ENCODE measurements at regions not wholly inside any gene's neighbourhood (a gene's known extent, or its start where the extent isn't known, plus 50 kb on each side); places are given as distances from the start of the nearest gene placed in this dataset.

DNA sequence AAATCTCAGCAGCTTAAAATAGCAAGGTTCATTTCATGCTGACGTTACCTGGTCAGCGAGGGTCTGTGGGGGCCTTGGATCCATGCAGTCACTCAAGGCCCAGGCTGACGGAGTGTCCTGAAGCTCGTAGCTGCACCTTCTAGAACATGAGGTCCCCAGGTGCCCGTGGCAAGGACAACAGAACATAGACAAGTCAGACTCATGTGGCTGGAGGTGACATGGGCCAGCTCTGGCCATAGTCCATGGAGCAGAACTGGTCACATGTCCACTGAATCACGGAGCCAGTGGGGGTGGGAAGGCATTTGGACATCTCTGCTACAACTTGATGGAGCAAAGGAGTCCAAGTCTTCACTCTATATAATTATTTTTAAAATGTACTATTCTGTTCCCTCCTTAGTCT is 233.2 kb downstream of the ACKR3 start (continued):
- TF ChIP-seq, protein P1, sequence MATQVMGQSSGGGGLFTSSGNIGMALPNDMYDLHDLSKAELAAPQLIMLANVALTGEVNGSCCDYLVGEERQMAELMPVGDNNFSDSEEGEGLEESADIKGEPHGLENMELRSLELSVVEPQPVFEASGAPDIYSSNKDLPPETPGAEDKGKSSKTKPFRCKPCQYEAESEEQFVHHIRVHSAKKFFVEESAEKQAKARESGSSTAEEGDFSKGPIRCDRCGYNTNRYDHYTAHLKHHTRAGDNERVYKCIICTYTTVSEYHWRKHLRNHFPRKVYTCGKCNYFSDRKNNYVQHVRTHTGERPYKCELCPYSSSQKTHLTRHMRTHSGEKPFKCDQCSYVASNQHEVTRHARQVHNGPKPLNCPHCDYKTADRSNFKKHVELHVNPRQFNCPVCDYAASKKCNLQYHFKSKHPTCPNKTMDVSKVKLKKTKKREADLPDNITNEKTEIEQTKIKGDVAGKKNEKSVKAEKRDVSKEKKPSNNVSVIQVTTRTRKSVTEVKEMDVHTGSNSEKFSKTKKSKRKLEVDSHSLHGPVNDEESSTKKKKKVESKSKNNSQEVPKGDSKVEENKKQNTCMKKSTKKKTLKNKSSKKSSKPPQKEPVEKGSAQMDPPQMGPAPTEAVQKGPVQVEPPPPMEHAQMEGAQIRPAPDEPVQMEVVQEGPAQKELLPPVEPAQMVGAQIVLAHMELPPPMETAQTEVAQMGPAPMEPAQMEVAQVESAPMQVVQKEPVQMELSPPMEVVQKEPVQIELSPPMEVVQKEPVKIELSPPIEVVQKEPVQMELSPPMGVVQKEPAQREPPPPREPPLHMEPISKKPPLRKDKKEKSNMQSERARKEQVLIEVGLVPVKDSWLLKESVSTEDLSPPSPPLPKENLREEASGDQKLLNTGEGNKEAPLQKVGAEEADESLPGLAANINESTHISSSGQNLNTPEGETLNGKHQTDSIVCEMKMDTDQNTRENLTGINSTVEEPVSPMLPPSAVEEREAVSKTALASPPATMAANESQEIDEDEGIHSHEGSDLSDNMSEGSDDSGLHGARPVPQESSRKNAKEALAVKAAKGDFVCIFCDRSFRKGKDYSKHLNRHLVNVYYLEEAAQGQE (IDR thresholded peaks at IDR 0.05; ENCODE audit: borderline replicate concordance) = no peak
- TF ChIP-seq, protein P1 (CRISPR knock-in tag; IDR thresholded peaks at IDR 0.05; ENCODE audit: low read depth) = no peak
- TF ChIP-seq ZNF217 (CRISPR knock-in tag; IDR thresholded peaks at IDR 0.05) (no peak), NFRKB (IDR thresholded peaks at IDR 0.05; ENCODE audit: low read depth) (no peak), ZNF175 (CRISPR knock-in tag; IDR thresholded peaks at IDR 0.05; ENCODE audit: low read depth) (no peak), MEF2D (tag; conservative IDR thresholded peaks at IDR 0.05; ENCODE audit: low read depth) (no peak), CC2D1A (IDR thresholded peaks at IDR 0.05) (no peak)

All from K562 (cell line).